Breast epithelium (tissue), 4 donors: ENCODE measurements at regions not wholly inside any gene's neighbourhood (a gene's known extent, or its start where the extent isn't known, plus 50 kb on each side); places are given as distances from the start of the nearest gene placed in this dataset.

Experiments used
- DNase-seq, 2 donors: peaks; one replicate each; pipeline ENCODE4 v3.0.0-alpha.2; 2019; ENCODE audit warnings: low spot score in 2 of 2
- H3K27ac ChIP-seq, 2 donors: fragments of 200-600 bp; sonication (generic) in 1 of 2; one replicate each; pipeline ENCODE4 v1.5.1; 2016 to 2019; ENCODE audit warnings: mild to moderate bottlenecking in 1 of 2
- H3K27me3 ChIP-seq, 2 donors: fragments of 200-600 bp; sonication (generic) in 1 of 2; one replicate each; pipeline versions ENCODE4 v1.5.1 to v1.6.0; 2017 to 2019; ENCODE audit warnings: control low read depth in 1 of 2, mild to moderate bottlenecking in 1 of 2
- H3K36me3 ChIP-seq: fragments of 200-600 bp; one replicate; pipeline ENCODE4 v1.5.1; 2019
- H3K4me1 ChIP-seq, 2 donors: fragments of 200-600 bp; sonication (generic); one replicate each; pipeline ENCODE4 v1.5.1; 2016 to 2019; ENCODE audit warnings: control low read depth in 1 of 2
- H3K4me3 ChIP-seq, 3 donors: fragments of 200-600 bp; sonication (generic); 1 replicate in 2 of 3; 2 replicates in 1 of 3; pipeline ENCODE4 v1.5.1; 2016 to 2019; ENCODE audit warnings: mild to moderate bottlenecking in 3 of 3, moderate library complexity in 2 of 3
- H3K9me3 ChIP-seq, 2 donors: fragments of 200-600 bp; sonication (generic) in 1 of 2; one replicate each; pipeline ENCODE4 v1.5.1; 2016 to 2019; ENCODE audit warnings: control low read depth in 1 of 2
- CTCF ChIP-seq, 3 donors: fragments of 450-650 bp; IDR thresholded peaks; one replicate each; pipeline ENCODE4 v1.5.1; 2016 to 2017; ENCODE audit warnings: antibody characterized with exemption in 3 of 3, mild to moderate bottlenecking in 3 of 3, moderate library complexity in 3 of 3
- POLR2A ChIP-seq: fragments of 450-650 bp; IDR thresholded peaks from one replicate; pipeline ENCODE4 v1.6.1; 2016; ENCODE audit warnings: antibody characterized with exemption, mild to moderate bottlenecking, moderate library complexity
- POLR2AphosphoS5 ChIP-seq, 3 donors: sonication (generic); formaldehyde crosslinking; IDR thresholded peaks; one replicate each; pipeline ENCODE4 v1.6.1; 2017; ENCODE audit warnings: antibody characterized with exemption in 3 of 3
- intact Hi-C: fragments of 100-400 bp; cut with DNase I; formaldehyde crosslinking; loops from one replicate; pipeline ENCODE4 v1.15.1; 2023; ENCODE audit warnings: low total_unique reads

GRCh38 chr10:78302989-78303854 lies 269.6 kb downstream of the RPS24 start:
- TF ChIP-seq POLR2A (no peak), POLR2AphosphoS5 (IDR thresholded peaks at IDR 0.05) (peak; percentile 62 to 83 (median 82)), CTCF (IDR thresholded peaks at IDR 0.05) (peak; percentile 60 to 77 (median 71))
- Histone ChIP-seq H3K9me3 (no peaks in the 10 kb centered on the region), H3K36me3 (no peaks in the 10 kb centered on the region), H3K27ac (peak overlapping the region; percentile 80 to 90), H3K27me3 (no peaks in the 10 kb centered on the region), H3K4me3 (peak overlapping the region; percentile 45 to 67 (median 66)), H3K4me1 (no peaks in the 10 kb centered on the region)
- peak; percentile 88 to 92 for DNase-seq
- intact Hi-C loops: no loop called here

- intact Hi-C loops: no loop called here
- H3K36me3 ChIP-seq: no peaks in the 10 kb centered on the region
- H3K9me3 ChIP-seq: no peaks in the 10 kb centered on the region
- H3K27me3 ChIP-seq: no peaks in the 10 kb centered on the region
- no peak for DNase-seq
- no peaks in the 10 kb centered on the region for H3K4me1 ChIP-seq
- no peak overlapping the region for H3K27ac ChIP-seq
- TF ChIP-seq POLR2A (no peak), POLR2AphosphoS5 (IDR thresholded peaks at IDR 0.05) (no peak), CTCF (IDR thresholded peaks at IDR 0.05) (no peak)
- no peak overlapping the region for H3K4me3 ChIP-seq
Observed at GRCh38 chr10:78304091-78305045, 270.7 kb downstream of the RPS24 start.

GRCh38 chr10:78305311-78305710 lies 271.6 kb downstream of the RPS24 start:
- Histone ChIP-seq H3K4me1 (no peaks in the 10 kb centered on the region), H3K27me3 (no peaks in the 10 kb centered on the region), H3K4me3 (no peak overlapping the region), H3K27ac (no peak overlapping the region), H3K36me3 (no peaks in the 10 kb centered on the region), H3K9me3 (no peaks in the 10 kb centered on the region)
- peak in 1 of 2 donors; percentile 3 for DNase-seq
- TF ChIP-seq POLR2A (no peak), CTCF (IDR thresholded peaks at IDR 0.05) (no peak), POLR2AphosphoS5 (IDR thresholded peaks at IDR 0.05) (no peak)
- intact Hi-C loops: no loop called here

- Histone ChIP-seq H3K4me1 (no peaks in the 10 kb centered on the region), H3K36me3 (no peaks in the 10 kb centered on the region), H3K27me3 (no peaks in the 10 kb centered on the region), H3K9me3 (no peaks in the 10 kb centered on the region), H3K27ac (no peak overlapping the region), H3K4me3 (no peak overlapping the region)
- intact Hi-C loops: no loop called here
- TF ChIP-seq CTCF (IDR thresholded peaks at IDR 0.05) (no peak), POLR2AphosphoS5 (IDR thresholded peaks at IDR 0.05) (no peak), POLR2A (no peak)
- DNase-seq: no peak
Observed at GRCh38 chr10:78306358-78306757, 272.7 kb downstream of the RPS24 start.
